Testis (tissue), 2 donors: ENCODE measurements at regions not wholly inside any gene's neighbourhood (a gene's known extent, or its start where the extent isn't known, plus 50 kb on each side); places are given as distances from the start of the nearest gene placed in this dataset.

Source experiments
- CTCF ChIP-seq, 3 experiments: fragments of 450-650 bp in 2 of 3; fragments of 200-600 bp in 1 of 3; sonication (generic) in 1 of 3; IDR thresholded peaks; one replicate each; pipeline ENCODE4 v1.5.1; 2016 to 2019; ENCODE audit warnings: antibody characterized with exemption in 3 of 3, mild to moderate bottlenecking in 2 of 3, moderate library complexity in 1 of 3
- POLR2A ChIP-seq: fragments of 450-650 bp; IDR thresholded peaks from one replicate; pipeline ENCODE4 v1.6.1; 2017; ENCODE audit warnings: antibody characterized with exemption, mild to moderate bottlenecking, moderate library complexity

GRCh38 chr3:105933871-105934270 is 65.1 kb upstream of the CBLB start:
- no peak for TF ChIP-seq CTCF (IDR thresholded peaks at IDR 0.05)
- TF ChIP-seq POLR2A = no peak
